NCI-H2081 (cell line): ENCODE measurements at regions not wholly inside any gene's neighbourhood (a gene's known extent, or its start where the extent isn't known, plus 50 kb on each side); places are given as distances from the start of the nearest gene placed in this dataset.
A peak's percentile ranks its signal among the peaks of the same experiment; 100 is the strongest.

Experiments used
- DNase-seq, 2 experiments: peaks; one replicate each; lab custom pipeline; 2025; lab: John Stamatoyannopoulos, UW

GRCh38 chr12:130017591-130018449 lies 114.0 kb upstream of the TMEM132D start:
- DNase-seq, result no peak

GRCh38 chr12:130018614-130019013 lies 114.8 kb upstream of the TMEM132D start:
- no peak for DNase-seq

GRCh38 chr12:130026608-130027176 lies 122.9 kb upstream of the TMEM132D start:
- DNase-seq, result peak in 1 of 2 experiments; percentile 34

DNA sequence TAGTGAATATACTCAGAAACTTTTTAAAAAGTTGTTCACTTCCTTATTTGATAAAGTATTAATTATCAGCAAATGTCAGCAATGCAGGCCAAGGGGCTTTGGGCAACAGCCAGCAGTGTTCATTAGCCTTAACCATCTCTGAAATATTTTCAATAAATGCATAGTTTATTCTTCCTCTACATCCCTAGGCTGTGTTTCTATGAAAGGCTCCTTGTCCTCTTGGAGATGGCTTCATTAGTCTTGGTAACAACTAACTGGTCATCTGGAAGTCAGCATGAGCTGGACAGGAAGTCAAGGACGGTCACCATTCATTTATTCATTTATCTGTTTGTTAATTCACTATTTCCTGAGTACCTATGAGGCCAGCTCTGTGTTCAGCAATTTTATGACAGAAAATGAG lies 124.0 kb upstream of the TMEM132D start:
- DNase-seq, result no peak

GRCh38 chr12:130029151-130029550 lies 125.3 kb upstream of the TMEM132D start:
- no peak for DNase-seq

DNA sequence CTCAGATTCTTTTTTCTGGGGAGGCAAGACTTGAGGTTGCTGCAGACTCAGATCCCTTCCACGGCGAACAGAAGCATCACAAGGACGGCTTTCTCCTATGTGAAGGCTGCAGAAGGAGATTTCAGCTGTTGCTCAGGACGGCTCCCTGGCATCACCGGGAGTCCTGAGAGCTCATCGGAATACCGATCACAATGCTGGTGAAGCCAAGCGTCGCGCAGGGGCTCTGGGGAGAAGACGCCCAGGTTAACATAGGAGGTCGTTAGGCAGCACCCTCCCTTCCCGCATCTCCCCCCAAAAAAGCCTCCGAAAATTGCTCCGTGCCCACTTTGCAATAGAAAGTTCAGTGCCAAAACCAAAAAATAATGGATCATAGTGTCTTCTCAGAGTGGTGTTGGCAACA lies 127.2 kb upstream of the TMEM132D start:
- DNase-seq, result no peak

DNA sequence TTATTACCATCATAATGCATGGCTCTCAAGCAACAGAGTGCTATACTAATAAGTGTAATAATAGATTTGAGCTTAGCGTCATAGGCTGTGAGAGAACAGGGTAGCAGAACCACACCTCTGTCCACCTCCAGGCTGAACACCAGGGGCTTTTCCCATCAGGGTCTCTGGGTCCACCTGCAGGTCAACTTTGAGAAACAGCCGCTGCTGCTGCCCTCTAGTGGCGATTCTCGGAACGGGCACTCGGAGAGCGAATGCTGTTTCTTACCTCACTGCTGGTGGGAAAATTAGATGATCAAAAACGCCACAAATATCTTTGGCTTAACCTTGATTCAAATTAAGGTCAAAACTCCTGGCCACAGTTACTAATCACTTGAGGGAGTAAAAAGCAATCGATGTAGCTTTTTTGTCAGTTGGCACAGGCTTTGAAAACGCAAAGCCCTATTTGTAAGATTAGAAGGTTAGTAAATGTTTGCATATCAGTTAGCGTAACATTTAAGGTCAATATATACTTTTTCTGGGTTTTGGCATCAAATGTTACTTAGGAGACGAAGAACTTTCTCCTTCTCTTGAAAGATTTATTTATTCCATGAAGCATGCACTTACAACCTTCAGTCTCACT lies 127.9 kb upstream of the TMEM132D start:
- DNase-seq, result peak; percentile 33 to 51

- peak in 1 of 2 experiments; percentile 7 for DNase-seq
These were observed 120.1 kb upstream of the FZD10 start for GRCh38 chr12:130041983-130042812.

- DNase-seq, result no peak
These were observed 118.4 kb upstream of the FZD10 start for GRCh38 chr12:130043685-130044406.

DNA sequence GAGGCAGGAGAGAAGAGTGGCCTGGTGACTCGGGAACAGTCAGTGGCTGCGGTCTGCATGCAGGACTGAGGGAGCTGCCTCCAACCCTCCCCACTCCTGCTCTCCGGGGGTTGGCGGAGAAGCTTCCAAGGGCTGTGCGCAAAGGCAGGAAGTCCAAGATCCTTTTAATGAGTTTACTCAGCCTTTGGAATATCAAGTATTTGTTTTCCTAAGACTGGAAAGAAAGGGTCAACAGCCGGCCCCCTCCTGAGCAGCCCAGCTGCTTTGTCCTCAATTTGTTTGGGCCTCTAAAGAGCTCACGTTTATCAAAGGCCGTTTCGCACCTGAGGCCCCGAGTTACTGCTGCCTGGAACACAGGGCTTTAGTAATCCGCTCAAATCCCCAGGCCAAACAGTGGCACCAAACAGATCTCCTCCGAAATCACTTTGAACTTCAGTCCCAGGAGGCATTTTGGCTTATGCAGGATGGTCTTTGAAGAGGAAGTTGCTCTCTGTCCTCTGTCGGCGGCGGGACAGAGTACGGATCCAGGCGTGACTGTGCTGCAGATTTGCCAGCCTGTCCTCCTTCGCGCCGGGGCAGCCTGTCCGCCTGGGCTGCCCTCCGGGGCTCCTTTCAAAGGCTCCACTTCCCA lies 117.2 kb upstream of the FZD10 start:
- DNase-seq, result no peak

DNA sequence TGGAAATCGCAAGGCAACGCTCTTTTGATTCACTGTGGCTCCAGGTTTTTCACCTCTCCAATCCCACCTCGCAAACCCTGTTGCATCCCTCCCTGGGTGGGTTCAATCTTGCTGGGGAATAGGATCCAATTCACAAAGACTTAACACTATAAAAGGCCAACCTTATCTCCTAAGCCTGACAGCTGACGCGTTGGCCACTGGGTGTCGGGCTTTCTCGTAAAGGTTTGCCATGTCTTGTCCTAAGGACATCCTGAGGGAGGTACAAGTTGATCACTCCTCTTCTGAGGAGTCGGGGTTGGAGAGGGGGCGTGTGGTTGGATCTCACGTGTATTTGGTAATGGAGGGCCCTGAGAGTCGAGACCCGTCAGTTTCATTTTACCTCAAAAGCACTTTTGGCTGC lies 112.6 kb upstream of the FZD10 start:
- DNase-seq, result no peak

GRCh38 chr12:130051900-130052299 lies 110.4 kb upstream of the FZD10 start:
- no peak for DNase-seq

- no peak for DNase-seq
These were observed 108.6 kb upstream of the FZD10 start for GRCh38 chr12:130053651-130054069.

DNA sequence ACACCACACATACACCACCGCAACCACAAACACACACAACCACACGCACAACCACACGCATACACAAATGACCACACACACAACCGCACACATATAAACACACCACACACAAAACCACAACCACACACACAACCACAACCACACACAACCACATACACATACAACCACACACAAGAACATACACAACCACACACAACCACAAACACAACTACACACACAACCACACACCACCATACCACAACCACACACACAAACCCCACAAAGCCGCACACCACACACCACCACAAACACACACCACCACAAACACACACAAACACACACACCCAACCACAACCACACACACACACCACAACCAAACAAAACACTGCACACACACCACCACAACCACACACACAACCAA lies 107.5 kb upstream of the FZD10 start:
- DNase-seq, result no peak

GRCh38 chr12:130058926-130059472 lies 103.3 kb upstream of the FZD10 start:
- DNase-seq, result no peak

DNA sequence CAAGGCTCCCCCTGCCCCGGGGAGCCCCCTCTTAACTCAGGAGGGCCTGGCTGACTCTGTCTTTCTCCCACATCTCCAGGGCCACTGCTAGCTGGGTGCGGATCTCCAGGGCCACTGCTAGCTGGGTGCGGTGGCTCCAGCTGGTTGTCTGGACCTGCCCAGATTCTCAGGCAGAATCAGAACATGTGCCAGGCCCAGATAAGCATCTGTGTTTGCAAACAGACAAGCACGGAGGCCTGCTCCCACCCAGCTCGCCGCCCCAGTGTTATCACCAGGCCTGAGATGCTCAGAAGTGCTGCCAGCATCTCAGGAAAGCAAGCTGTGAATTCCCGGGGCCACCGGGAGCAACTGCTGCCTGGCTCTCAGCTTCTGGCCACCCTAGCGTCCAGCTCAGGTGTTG lies 98.4 kb upstream of the FZD10 start:
- DNase-seq, result no peak

GRCh38 chr12:130064999-130065398 lies 97.3 kb upstream of the FZD10 start:
- DNase-seq, result no peak

- DNase-seq, result no peak
These were observed 95.5 kb upstream of the FZD10 start for GRCh38 chr12:130066742-130067141.

GRCh38 chr12:130068741-130069140 lies 93.5 kb upstream of the FZD10 start:
- DNase-seq, result no peak

DNA sequence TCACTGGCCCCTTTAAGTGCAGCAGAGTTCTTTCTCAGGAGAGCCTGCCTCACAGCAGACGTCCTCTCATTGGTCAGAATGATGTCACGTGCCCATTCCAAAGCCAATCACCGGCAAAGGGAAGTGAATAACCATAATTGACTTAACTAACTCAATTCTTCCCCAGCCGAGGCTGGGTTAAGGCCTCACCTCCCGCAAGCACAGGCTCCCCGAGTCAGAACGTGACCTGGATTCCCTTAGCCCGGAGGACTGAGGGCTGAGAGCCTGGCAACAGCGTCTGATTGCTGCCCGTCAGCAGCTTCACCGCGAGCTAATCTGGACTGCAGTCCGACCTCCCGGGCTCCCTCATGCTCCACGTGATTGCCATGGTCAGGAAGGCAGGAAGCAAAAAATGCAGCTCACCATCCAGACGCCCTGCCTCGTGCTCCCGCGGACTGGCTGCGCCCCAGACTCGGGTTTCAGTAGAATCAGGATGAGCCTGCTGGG lies 92.1 kb upstream of the FZD10 start:
- DNase-seq, result no peak

GRCh38 chr12:130073721-130074120 lies 88.5 kb upstream of the FZD10 start:
- DNase-seq, result no peak
